Adrenal gland (tissue), 9 donors: ENCODE measurements at regions not wholly inside any gene's neighbourhood (a gene's known extent, or its start where the extent isn't known, plus 50 kb on each side); places are given as distances from the start of the nearest gene placed in this dataset.

Experiments
- DNase-seq, 7 donors: peaks; one replicate each; pipeline ENCODE4 v3.0.0-alpha.2; 2019 to 2020
- H3K27ac ChIP-seq, 5 donors: fragments of 200-600 bp; sonication (generic) in 4 of 5; 1 replicate in 3 of 5; 2 replicates in 2 of 5; pipeline versions ENCODE4 v1.5.1 to v1.8.0; 2016 to 2020; ENCODE audit warnings: mild to moderate bottlenecking in 1 of 5
- H3K27me3 ChIP-seq: fragments of 200-600 bp; 2 replicates; pipeline ENCODE4 v1.8.0; 2021
- H3K36me3 ChIP-seq, 2 donors: fragments of 200-600 bp; replicated peaks in 1 of 2; 1 replicate in 1 of 2; 2 replicates in 1 of 2; pipeline versions ENCODE4 v1.5.1 to v1.8.0; 2018 to 2022
- H3K4me1 ChIP-seq, 2 donors: fragments of 200-600 bp; replicated peaks in 1 of 2; 1 replicate in 1 of 2; 2 replicates in 1 of 2; pipeline versions ENCODE4 v1.5.1 to v1.8.0; 2018 to 2021
- H3K4me3 ChIP-seq, 4 donors: fragments of 200-600 bp; sonication (generic) in 3 of 4; one replicate each; pipeline ENCODE4 v1.5.1; 2016 to 2018
- H3K9me3 ChIP-seq, 3 donors: fragments of 200-600 bp; sonication (generic) in 1 of 3; replicated peaks in 1 of 3; 1 replicate in 2 of 3; 2 replicates in 1 of 3; pipeline versions ENCODE4 v1.5.1 to v1.8.0; 2016 to 2021
- CTCF ChIP-seq, 6 experiments: fragments of 450-650 bp in 4 of 6; fragments of 200-600 bp in 2 of 6; sonication (generic) in 1 of 6; IDR thresholded peaks; 1 replicate in 5 of 6; 2 replicates in 1 of 6; pipeline versions ENCODE4 v1.5.1 to v1.8.0; 2016 to 2021; ENCODE audit warnings: antibody characterized with exemption in 6 of 6, mild to moderate bottlenecking in 2 of 6, moderate library complexity in 1 of 6
- POLR2A ChIP-seq, 2 donors: fragments of 450-650 bp; IDR thresholded peaks; one replicate each; pipeline ENCODE4 v1.6.1; 2017; ENCODE audit warnings: antibody characterized with exemption in 2 of 2, mild to moderate bottlenecking in 2 of 2, moderate library complexity in 1 of 2
- WGBS, 4 donors: extraction: QIAGEN DNeasy Blood & Tissue Kit in 2 of 4; methylation state at CpG; one replicate each; pipeline versions ENCODE4 v1.1.5 to v1.1.7; 2013 to 2017; 5-methylcytosine and 5-hydroxymethylcytosine counted together
- intact Hi-C, 2 donors: fragments of 100-400 bp; cut with DNase I; formaldehyde crosslinking; loops; one replicate each; pipeline versions ENCODE4 v1.14.1 to v1.15.0; 2022 to 2023
- donor health status: healthy with polysubstance abuse.
- donor health status: Bipolar disorder and iron deficiency.
- donor health status: DM: yes; HTN: yes; CAD: no.
- donor health status: DM: no; HTN: no; CAD: no.
- donor health status: DM: no; HTN: no; CAD: no.

- TF ChIP-seq CTCF (IDR thresholded peaks at IDR 0.05) (no peak), POLR2A (IDR thresholded peaks at IDR 0.05) (no peak)
- Histone ChIP-seq H3K27ac (no peak overlapping the region), H3K27me3 (no peaks in the 10 kb centered on the region), H3K9me3 (no peaks in the 10 kb centered on the region), H3K36me3 (no peaks in the 10 kb centered on the region), H3K4me1 (no peaks in the 10 kb centered on the region), H3K4me3 (no peak overlapping the region)
- DNase-seq, result no peak
- intact Hi-C loops, result no loop called here
These were observed 69.4 kb upstream of the SSBP2 start for GRCh38 chr5:81820318-81820636.

GRCh38 chr5:81819556-81820317, 68.8 kb upstream of the SSBP2 start:
- 86 to 91% (median 88%) methylated on average over 6 of the region's 6 CpGs for WGBS, 4 donors

GRCh38 chr5:81817980-81818379, 67.1 kb upstream of the SSBP2 start:
- Histone ChIP-seq H3K36me3 (no peaks in the 10 kb centered on the region), H3K4me1 (no peaks in the 10 kb centered on the region), H3K27me3 (no peaks in the 10 kb centered on the region), H3K4me3 (no peak overlapping the region), H3K9me3 (no peaks in the 10 kb centered on the region), H3K27ac (no peak overlapping the region)
- DNase-seq, result no peak
- 66 to 75% (median 71%) methylated on average over 5 of the region's 5 CpGs for WGBS, 4 donors
- TF ChIP-seq CTCF (IDR thresholded peaks at IDR 0.05), result no peak
- TF ChIP-seq POLR2A (IDR thresholded peaks at IDR 0.05), result no peak
- intact Hi-C loops, result no loop called here

More at GRCh38 chr5:81819556-81820317, 68.8 kb upstream of the SSBP2 start:
- intact Hi-C loops, result no loop called here
- no peaks in the 10 kb centered on the region for H3K27me3 ChIP-seq
- DNase-seq, result no peak
- H3K4me3 ChIP-seq, result no peak overlapping the region
- TF ChIP-seq POLR2A (IDR thresholded peaks at IDR 0.05), result no peak
- TF ChIP-seq CTCF (IDR thresholded peaks at IDR 0.05), result no peak
- no peaks in the 10 kb centered on the region for H3K9me3 ChIP-seq
- no peaks in the 10 kb centered on the region for H3K4me1 ChIP-seq
- no peaks in the 10 kb centered on the region for H3K36me3 ChIP-seq
- peak overlapping the region in 1 of 5 donors; percentile 1 for H3K27ac ChIP-seq

- intact Hi-C loops, result no loop called here
- TF ChIP-seq POLR2A (IDR thresholded peaks at IDR 0.05), result no peak
- no peak for TF ChIP-seq CTCF (IDR thresholded peaks at IDR 0.05)
- H3K36me3 ChIP-seq, result no peaks in the 10 kb centered on the region
- H3K4me1 ChIP-seq, result no peaks in the 10 kb centered on the region
- no peak overlapping the region for H3K27ac ChIP-seq
- no peaks in the 10 kb centered on the region for H3K9me3 ChIP-seq
- DNase-seq, result no peak
- WGBS, 4 donors, result 83 to 91% (median 89%) methylated on average over 3 of the region's 3 CpGs
- no peaks in the 10 kb centered on the region for H3K27me3 ChIP-seq
- no peak overlapping the region for H3K4me3 ChIP-seq
These were observed 66.2 kb upstream of the SSBP2 start for GRCh38 chr5:81817086-81817485.
